ENCODE measurements at regions not wholly inside any gene's neighbourhood (a gene's known extent, or its start where the extent isn't known, plus 50 kb on each side); places are given as distances from the start of the nearest gene placed in this dataset.
"Not testable (repeated sequence)": the region's sequence is repeated elsewhere in the genome, so short reads cannot be mapped to it uniquely, and the experiment has no call there.

- not testable (repeated sequence) for TF ChIP-seq CTCF, POLR2A (IDR thresholded peaks at IDR 0.05)
These were observed 479.1 kb downstream of the MMUT start for GRCh38 chr6:48983968-48984367.
